ENCODE measurements at regions not wholly inside any gene's neighbourhood (a gene's known extent, or its start where the extent isn't known, plus 50 kb on each side); places are given as distances from the start of the nearest gene placed in this dataset.

DNA sequence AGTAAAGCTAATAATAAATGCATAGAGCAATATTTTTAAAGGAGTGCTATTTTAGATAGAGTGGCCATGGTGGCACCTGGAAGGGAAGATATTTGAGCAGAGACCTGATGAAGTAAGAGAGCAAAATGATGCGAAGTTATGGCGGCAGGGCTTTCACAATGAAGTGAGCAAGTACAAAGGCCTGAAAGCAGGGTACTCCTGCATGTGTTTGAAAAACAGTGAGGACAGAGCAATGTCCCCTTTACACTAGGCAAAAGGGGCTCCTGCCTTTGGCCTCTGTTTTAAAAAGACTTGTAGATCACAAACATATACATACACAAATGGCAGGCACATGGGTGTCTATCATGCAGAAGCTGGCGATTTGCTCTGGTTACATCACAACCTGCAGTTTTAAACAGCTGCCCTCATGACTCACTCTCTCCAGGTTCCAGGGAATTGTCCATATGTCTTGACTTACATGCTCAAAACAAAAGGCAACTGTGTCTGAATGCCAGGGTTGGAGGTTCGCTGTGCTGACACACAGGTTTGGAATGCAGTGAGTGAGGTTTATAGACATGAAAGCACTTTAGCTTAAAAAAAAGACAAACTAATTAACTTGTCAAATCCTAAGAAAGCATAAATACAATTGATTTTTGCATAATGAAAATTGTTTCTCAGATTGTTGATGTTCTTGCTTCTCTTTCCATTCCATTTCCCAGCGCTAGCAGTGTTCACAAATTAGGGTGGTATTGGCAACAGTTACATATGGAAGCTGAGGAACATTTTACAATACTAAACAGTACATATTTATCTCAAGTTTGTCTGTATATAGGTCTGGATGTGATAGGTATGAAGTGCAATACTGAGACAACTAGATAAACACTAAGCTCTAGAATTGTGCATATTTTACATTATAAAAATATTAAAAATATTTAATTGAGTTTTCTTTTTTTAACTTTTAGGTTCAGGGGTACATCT lies 313.9 kb downstream of the BARHL2 start:
- intact Hi-C loops (cut with DNase I): loop anchor here in 1 of 2 donors (10.0 kb wide), 1 partner anchor 952 kb away; no protein-coding TSS in a partner anchor
- Histone ChIP-seq H3K27me3 (no peaks in the 10 kb centered on the region), H3K27ac (no peak overlapping the region), H3K4me3 (no peak overlapping the region), H3K36me3 (replicated peaks in 1 of 2) (no peaks in the 10 kb centered on the region), H3K4me1 (replicated peaks in 1 of 2) (no peaks in the 10 kb centered on the region), H3K9me3 (replicated peaks in 1 of 3) (no peaks in the 10 kb centered on the region)
- DNase-seq: peak in 1 of 7 donors; percentile 7
- 67 to 71% (median 70%) methylated on average over 5 of the region's 5 CpGs for WGBS, 4 donors
- TF ChIP-seq, protein P1, sequence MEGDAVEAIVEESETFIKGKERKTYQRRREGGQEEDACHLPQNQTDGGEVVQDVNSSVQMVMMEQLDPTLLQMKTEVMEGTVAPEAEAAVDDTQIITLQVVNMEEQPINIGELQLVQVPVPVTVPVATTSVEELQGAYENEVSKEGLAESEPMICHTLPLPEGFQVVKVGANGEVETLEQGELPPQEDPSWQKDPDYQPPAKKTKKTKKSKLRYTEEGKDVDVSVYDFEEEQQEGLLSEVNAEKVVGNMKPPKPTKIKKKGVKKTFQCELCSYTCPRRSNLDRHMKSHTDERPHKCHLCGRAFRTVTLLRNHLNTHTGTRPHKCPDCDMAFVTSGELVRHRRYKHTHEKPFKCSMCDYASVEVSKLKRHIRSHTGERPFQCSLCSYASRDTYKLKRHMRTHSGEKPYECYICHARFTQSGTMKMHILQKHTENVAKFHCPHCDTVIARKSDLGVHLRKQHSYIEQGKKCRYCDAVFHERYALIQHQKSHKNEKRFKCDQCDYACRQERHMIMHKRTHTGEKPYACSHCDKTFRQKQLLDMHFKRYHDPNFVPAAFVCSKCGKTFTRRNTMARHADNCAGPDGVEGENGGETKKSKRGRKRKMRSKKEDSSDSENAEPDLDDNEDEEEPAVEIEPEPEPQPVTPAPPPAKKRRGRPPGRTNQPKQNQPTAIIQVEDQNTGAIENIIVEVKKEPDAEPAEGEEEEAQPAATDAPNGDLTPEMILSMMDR (IDR thresholded peaks at IDR 0.05): no peak
- no peak for TF ChIP-seq POLR2A (IDR thresholded peaks at IDR 0.05)

DNA sequence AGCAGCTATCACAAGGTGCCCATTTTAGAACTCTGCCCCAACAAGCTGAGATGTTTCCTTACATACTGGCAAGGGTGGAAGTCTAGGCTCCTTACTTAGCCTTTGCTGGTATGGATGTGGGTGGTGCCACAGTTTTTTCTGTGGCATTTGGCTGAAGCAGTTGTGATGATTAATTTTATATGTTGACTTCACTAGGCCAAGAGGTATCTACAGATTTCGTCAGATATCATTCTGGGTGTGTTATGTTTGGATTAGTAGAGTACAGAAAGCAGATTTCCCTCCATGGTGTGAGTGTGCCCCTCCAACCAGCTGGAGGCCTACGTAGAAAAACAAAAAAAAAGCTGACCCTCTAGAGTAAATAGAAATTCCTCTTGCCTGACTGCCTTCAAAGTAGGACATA lies 317.0 kb downstream of the BARHL2 start:
- Histone ChIP-seq H3K4me1 (replicated peaks in 1 of 2) (no peaks in the 10 kb centered on the region), H3K36me3 (replicated peaks in 1 of 2) (no peaks in the 10 kb centered on the region), H3K4me3 (no peak overlapping the region), H3K27ac (no peak overlapping the region), H3K9me3 (replicated peaks in 1 of 3) (no peaks in the 10 kb centered on the region), H3K27me3 (no peaks in the 10 kb centered on the region)
- no peak for DNase-seq
- WGBS, 4 donors: 37 to 71% (median 52%) methylated on average over 2 of the region's 2 CpGs
- TF ChIP-seq POLR2A (IDR thresholded peaks at IDR 0.05): no peak
- TF ChIP-seq, protein P1 (IDR thresholded peaks at IDR 0.05): no peak
- intact Hi-C loops (cut with DNase I): loop anchor here in 1 of 2 donors (10.0 kb wide), 1 partner anchor 955 kb away; no protein-coding TSS in a partner anchor

DNA sequence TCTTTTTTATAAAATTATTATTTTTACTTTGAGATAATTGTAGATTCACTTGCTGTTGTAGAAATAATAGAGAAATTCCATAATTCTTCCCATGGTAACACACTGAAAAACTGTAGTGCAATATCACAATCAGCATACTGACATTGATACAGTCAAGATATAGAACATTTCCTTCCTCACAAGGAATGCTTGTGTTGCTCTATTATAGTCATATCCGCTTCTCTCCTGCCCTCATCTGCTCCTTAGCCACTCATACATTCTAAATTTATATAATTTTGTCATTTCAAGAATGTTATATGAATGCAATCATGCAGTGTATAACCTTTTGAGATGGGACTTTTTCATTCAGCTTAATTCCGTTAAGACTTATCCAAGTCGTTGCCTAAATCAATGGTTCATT lies 320.2 kb downstream of the BARHL2 start:
- H3K36me3 ChIP-seq (replicated peaks in 1 of 2): no peaks in the 10 kb centered on the region
- no peaks in the 10 kb centered on the region for H3K4me1 ChIP-seq (replicated peaks in 1 of 2)
- H3K9me3 ChIP-seq (replicated peaks in 1 of 3): no peaks in the 10 kb centered on the region
- TF ChIP-seq POLR2A (IDR thresholded peaks at IDR 0.05): no peak
- TF ChIP-seq, protein P1 (IDR thresholded peaks at IDR 0.05): no peak
- 78 to 82% (median 81%) methylated on average over 3 of the region's 3 CpGs for WGBS, 4 donors
- DNase-seq: no peak
- no peaks in the 10 kb centered on the region for H3K27me3 ChIP-seq
- intact Hi-C loops (cut with DNase I): no loop called here
- H3K4me3 ChIP-seq: no peak overlapping the region
- no peak overlapping the region for H3K27ac ChIP-seq

DNA sequence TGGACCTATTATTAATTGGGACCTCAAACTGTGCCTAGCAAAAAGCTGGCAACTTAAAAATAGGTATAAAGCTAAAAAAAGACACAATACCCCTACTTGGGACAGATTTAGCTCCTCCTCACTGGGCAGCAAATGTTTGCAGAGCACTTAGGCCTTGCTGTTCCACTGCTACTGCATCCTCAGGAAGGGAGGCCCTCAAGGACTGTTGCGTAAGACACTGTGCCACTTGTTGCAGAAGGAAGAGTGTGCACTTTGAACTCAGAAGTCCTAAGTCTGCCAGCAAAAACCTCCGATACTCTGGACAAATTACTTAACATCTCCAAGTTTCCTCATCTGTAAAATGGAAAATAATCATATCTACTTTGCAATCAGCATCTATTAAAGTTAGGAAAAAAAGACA lies 322.9 kb downstream of the BARHL2 start:
- Histone ChIP-seq H3K36me3 (replicated peaks in 1 of 2) (no peaks in the 10 kb centered on the region), H3K9me3 (replicated peaks in 1 of 3) (no peaks in the 10 kb centered on the region), H3K4me3 (no peak overlapping the region), H3K27me3 (no peaks in the 10 kb centered on the region), H3K4me1 (replicated peaks in 1 of 2) (no peaks in the 10 kb centered on the region), H3K27ac (no peak overlapping the region)
- 65 to 73% (median 68%) methylated on average over 2 of the region's 2 CpGs for WGBS, 4 donors
- peak in 1 of 7 donors; percentile 10 for DNase-seq
- TF ChIP-seq POLR2A (IDR thresholded peaks at IDR 0.05): no peak
- TF ChIP-seq, protein P1 (IDR thresholded peaks at IDR 0.05): no peak
- intact Hi-C loops (cut with DNase I): no loop called here

Measured in adrenal gland (tissue), 9 donors.